ENCODE measurements at regions not wholly inside any gene's neighbourhood (a gene's known extent, or its start where the extent isn't known, plus 50 kb on each side); places are given as distances from the start of the nearest gene placed in this dataset.

- TF ChIP-seq SMC3 (IDR thresholded peaks at IDR 0.05; ENCODE audit: borderline replicate concordance, low read length) (no peak), JUND (IDR thresholded peaks at IDR 0.05; ENCODE audit: low read depth, low read length) (no peak), IKZF1 (conservative IDR thresholded peaks at IDR 0.05) (no peak)
Measured at GRCh38 chr17:6243186-6243585, 173.0 kb downstream of the WSCD1 start.
